NCI-H526 treated with DMSO at 0.1 percent for 48 hours (cell line): ENCODE measurements at regions not wholly inside any gene's neighbourhood (a gene's known extent, or its start where the extent isn't known, plus 50 kb on each side); places are given as distances from the start of the nearest gene placed in this dataset.

Experiments used
- DNase-seq: peaks from one replicate; lab custom pipeline; 2025; lab: John Stamatoyannopoulos, UW

GRCh38 chr6:164453835-164454234 is 855.6 kb downstream of the C6orf118 start:
- DNase-seq = no peak

DNA sequence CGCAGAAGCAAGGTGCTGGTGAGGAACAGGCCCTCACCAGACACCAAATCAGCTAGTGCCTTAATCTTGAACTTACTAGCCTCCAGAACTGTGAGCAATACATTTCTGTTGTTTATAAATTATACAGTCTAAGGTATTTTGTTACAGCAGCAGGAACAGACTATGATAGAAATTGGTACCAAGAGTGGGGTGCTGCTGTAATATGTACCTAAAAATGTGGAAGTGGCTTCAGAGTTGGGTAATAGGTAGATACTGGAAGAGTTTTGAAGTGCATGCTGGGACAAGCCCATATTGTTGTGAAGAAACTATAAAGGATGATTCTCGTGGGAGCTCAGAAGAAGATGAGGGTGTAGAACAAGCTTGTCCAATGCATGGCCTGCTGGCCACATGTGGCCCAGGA is 866.8 kb downstream of the C6orf118 start:
- DNase-seq = no peak

DNA sequence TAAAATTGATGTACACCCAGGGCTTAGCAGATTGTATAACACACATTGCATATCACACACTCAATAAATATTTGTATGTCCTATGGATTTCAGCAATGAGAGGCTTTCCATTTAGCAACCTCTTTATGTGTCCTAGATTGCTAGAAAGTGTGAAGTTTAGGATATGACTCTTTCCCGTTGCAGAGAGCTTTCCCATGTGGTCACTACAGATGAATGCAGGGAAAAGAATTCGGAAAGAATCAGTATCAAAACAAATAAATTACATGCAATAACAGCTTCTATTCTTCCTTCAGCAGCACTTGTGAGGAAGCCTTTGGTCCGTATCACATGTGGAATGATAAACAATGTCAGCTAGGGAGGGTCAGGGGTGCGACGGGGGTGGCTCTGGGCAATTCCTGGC is 870.1 kb downstream of the C6orf118 start:
- DNase-seq = no peak

DNA sequence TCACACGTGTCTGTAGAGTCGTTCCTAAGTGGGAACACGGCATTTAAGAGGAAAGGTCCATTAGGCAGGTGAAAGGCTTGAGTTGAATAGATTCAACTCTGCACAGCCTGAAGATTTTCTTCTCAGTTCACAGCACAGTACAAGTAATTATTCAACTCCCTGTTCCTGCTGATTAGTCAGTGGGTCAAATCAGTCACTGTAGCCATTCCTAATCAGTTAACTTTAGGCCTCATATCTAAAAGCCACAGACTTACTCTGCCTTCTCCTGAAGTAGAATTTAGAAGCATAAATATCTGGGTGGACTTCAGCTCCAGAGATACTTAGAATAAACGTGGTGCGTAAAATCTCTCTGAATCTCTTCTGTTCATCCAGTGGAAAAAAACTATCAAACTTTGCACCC is 872.4 kb downstream of the C6orf118 start:
- DNase-seq = no peak

DNA sequence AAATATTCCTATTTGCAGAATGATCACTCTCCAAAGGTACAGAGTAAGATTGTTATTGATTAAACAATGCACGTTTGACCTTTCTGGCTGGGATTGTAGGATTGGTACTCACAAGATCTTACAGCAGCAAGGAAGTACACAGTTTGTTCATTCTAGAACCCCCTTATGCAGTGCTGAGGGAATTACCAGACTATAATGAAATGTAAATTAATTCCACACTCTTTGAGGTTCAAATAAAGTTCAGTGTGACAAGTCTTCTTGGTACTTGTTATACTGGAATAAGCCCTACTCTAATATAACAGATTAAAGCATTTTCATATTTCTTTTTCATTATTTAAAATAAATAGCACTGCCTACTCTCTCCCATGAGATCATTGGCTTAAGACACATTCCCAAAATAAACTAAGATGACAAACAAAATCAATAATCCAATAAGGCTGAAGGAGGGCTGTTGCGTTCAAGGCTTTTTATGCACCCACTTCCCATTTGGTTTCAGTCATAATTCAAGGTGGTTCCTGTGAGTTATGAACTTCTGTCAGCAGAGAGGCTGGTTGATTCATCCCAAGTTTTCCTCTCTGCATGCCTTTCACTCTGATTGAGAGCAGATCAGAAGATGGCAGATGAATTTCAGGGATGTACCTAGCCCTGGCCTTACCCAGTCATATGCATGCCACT is 881.5 kb downstream of the C6orf118 start:
- DNase-seq = no peak

DNA sequence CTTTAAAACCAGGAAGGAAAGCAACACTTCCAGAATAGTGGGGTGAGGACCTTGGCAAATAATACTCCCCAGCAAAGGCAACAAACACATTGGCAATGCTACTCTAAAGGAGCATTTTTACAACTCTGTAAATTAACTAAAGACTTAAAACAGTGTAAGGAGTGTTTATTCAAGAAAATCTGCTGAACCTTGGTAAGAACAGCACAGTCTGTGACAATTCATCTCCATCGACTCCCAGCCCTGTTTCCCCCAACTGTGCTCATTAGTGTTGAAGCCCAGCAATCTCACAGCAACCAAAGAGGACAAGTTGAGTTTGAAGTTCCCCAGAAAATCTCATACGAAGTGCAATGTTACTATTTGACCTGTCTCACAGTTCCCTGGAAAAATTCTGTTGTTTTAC is 884.9 kb downstream of the C6orf118 start:
- DNase-seq = no peak

DNA sequence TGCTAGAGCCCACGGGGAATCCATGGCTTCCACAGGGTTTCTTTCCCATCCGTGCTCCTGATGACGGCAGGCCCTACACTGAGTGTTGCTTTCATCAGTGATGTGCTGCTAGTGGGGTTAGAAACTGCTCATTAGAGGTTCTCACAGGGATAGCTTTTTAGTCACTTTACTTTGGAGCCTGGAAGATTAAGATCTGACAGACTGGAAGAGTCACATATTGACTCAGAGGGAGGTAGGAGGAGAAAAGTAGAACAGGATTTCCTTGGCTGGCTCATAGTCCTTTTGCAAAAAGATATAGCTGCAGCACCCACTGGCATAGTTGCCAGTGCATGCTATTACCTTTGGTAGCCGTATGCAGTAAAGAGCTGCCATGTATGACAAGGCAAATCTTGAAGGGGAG is 890.3 kb downstream of the C6orf118 start:
- DNase-seq = no peak

- no peak for DNase-seq
These were observed 891.2 kb downstream of the C6orf118 start for GRCh38 chr6:164418262-164418588.

GRCh38 chr6:164417537-164418261 is 891.7 kb downstream of the C6orf118 start:
- DNase-seq = no peak

- no peak for DNase-seq
These were observed 893.4 kb downstream of the C6orf118 start for GRCh38 chr6:164415832-164416563.

GRCh38 chr6:164414695-164415094 is 894.7 kb downstream of the C6orf118 start:
- DNase-seq = no peak

DNA sequence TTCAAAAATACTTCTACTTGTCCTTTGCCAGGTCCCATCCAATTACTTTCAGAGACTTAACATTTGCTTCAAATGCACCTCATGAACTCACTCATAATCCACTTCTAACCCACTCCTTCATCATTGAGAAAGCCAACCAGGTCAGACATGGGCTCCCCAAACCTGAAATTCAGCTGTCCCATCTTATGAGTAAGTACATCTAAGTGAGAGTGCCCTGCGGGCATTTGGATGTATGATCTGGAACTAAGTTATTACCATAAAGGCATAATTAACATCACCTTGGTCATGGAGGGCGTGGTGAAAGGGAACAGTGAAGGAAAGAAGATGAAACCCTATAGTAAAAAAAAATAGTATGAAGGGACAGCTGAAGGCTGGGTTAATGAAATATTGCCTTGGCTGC is 896.8 kb downstream of the C6orf118 start:
- DNase-seq = no peak

GRCh38 chr6:164410017-164410416 is 899.4 kb downstream of the C6orf118 start:
- no peak for DNase-seq

- DNase-seq = no peak
These were observed 899.9 kb downstream of the C6orf118 start for GRCh38 chr6:164409309-164410009.

GRCh38 chr6:164408868-164409267 is 900.5 kb downstream of the C6orf118 start:
- no peak for DNase-seq

DNA sequence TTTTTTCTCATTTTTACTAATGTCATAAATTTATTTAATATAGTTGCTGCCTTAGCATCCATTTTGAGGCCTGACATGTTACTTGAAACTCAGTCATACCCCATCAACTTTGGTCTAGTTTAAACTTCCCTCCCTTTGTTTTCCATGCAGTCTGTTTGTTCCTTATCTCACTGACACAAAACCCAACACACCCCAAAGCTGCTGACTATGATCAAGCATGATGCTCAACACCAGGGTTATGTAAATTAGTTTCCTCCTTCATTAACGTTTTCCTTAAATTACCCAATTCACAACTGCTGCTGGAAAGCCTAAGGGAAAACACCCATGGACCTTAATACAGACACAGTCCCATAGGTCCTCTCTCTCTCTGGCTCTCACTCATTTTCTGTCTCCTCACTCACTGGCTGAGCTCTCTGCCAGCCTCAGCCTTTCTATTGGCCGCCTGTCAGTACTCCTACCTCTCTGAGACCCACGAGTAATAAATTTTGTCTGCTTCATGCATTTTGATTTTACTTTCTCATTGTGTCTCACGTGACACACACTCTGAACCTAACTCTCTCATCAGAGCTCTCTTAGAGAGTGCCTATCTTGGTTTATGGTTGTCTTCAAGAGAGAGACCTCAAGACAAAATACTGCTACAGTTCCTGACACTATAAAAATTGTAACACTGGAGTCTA is 904.5 kb downstream of the C6orf118 start:
- no peak for DNase-seq

DNA sequence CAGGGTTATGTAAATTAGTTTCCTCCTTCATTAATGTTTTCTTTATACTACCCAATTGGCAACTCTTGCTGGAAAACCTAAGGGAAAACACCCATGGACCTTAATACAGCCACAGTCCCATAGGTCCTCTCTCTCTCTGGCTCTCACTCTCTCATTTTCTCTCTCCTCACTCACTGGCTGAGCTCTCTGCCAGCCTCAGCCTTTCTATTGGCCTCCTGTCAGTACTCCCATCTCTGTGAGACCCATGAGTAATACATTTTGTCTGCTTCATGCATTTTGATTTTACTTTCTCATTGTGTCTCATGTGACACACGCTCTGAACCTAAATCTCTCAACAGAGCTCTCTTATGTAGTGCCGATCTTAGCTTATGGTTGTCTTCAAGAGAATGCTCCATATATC is 907.5 kb downstream of the C6orf118 start:
- DNase-seq = no peak

DNA sequence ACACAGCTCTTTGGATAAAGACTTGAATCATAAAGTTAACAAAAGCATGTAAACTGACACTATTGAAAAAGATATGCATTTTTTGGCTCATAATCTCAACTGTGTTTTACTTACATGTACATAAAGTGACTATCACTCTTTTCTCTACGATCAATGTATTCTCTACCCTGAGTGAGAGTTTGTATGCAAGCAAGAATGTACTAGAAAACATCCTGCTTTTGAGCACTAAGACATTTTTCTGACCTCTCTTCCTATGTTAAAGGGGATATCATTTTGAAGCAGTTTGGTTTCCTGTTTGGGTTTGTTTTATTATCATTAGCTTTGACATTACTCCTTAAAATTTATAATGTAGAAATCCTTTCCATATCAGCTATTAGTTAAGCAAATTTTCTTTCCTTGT is 910.8 kb downstream of the C6orf118 start:
- DNase-seq = no peak

- no peak for DNase-seq
These were observed 913.0 kb downstream of the C6orf118 start for GRCh38 chr6:164396071-164397047.

GRCh38 chr6:164379795-164380194 is 929.6 kb downstream of the C6orf118 start:
- DNase-seq = no peak

- no peak for DNase-seq
These were observed 931.1 kb downstream of the C6orf118 start for GRCh38 chr6:164378330-164378729.
